GM12878 (cell line): ENCODE measurements at regions not wholly inside any gene's neighbourhood (a gene's known extent, or its start where the extent isn't known, plus 50 kb on each side); places are given as distances from the start of the nearest gene placed in this dataset.

Experiments used
- ATAC-seq: fragments of 200-7000 bp; cut with Tn5 transposase; 3 replicates; pipeline ENCODE4 v1.9.1; 2020; ENCODE audit warnings: mild to moderate bottlenecking, moderate library complexity
- BruUV-seq: library from RNA; stranded (reverse); fragments of 400-500 nt; replicated peaks from 2 replicates; lab custom pipeline; 2021; lab: Mats Ljungman, UMichigan
- CTCF ChIA-PET: fragments of 300-600 bp; sonication (Branson Sonifier 250); formaldehyde crosslinking; extraction: SDS; loops from one replicate; lab custom pipeline; 2021; ENCODE audit warnings: inconsistent platforms; lab: Yijun Ruan, JAX
- POLR2A ChIA-PET: fragments of 350-600 bp; formaldehyde crosslinking; extraction: SDS; loops from one replicate; lab custom pipeline; 2021; ENCODE audit warnings: inconsistent platforms; lab: Charles Lee
- RAD21 ChIA-PET: fragments of 300-600 bp; sonication (Branson Sonifier 250); formaldehyde crosslinking; loops from one replicate; lab custom pipeline; 2023; ENCODE audit warnings: antibody characterized with exemption; ENCODE audit not compliant: unreplicated experiment; lab: Charles Lee
- SMC1A ChIA-PET: fragments of 300-600 bp; sonication (Branson Sonifier 250); formaldehyde crosslinking; loops from one replicate; lab custom pipeline; 2023; ENCODE audit not compliant: unreplicated experiment, uncharacterized antibody; lab: Charles Lee
- DNase-seq: peaks from one replicate; pipeline ENCODE4 v3.0.0-alpha.2; 2011; ENCODE audit warnings: low read depth, low spot score
- FAIRE-seq: peaks from 3 replicates; lab custom pipeline; 2011; peaks lifted over from hg19 to GRCh38; lab: Jason Lieb, UNC
- H2AFZ ChIP-seq: 2 replicates; pipeline ENCODE4 v1.6.0; 2011; ENCODE audit warnings: low read depth, low read length, control low read depth; ENCODE audit not compliant: control insufficient read depth
- H3K27ac ChIP-seq: 2 replicates; pipeline ENCODE4 v1.5.1; 2011; ENCODE audit warnings: control low read depth; ENCODE audit not compliant: control insufficient read depth, insufficient read depth
- H3K27me3 ChIP-seq, 2 experiments: replicated peaks in 1 of 2; 2 replicates each; pipeline versions ENCODE4 v1.6.0 to v1.6.1; 2011; ENCODE audit warnings: low read length in 1 of 2; ENCODE audit not compliant: control insufficient read depth in 2 of 2, insufficient read depth in 2 of 2
- H3K36me3 ChIP-seq, 2 experiments: 2 replicates each; pipeline ENCODE4 v1.5.1; 2011; ENCODE audit warnings: low read length in 1 of 2; ENCODE audit not compliant: control insufficient read depth in 2 of 2, insufficient read depth in 2 of 2
- H3K4me1 ChIP-seq: 2 replicates; pipeline ENCODE4 v1.6.1; 2011; ENCODE audit warnings: mild to moderate bottlenecking, low read length, moderate library complexity, mixed read lengths; ENCODE audit not compliant: control insufficient read depth, insufficient read depth
- H3K4me2 ChIP-seq: 2 replicates; pipeline ENCODE4 v1.6.0; 2011; ENCODE audit warnings: control low read depth; ENCODE audit not compliant: control insufficient read depth, insufficient read depth
- H3K4me3 ChIP-seq: fragments of 200-600 bp; sonication (generic); 2 replicates; pipeline ENCODE4 v1.5.1; 2016
- H3K79me2 ChIP-seq: 2 replicates; pipeline ENCODE4 v1.6.0; 2011; ENCODE audit warnings: low read length; ENCODE audit not compliant: control insufficient read depth, insufficient read depth
- H3K9ac ChIP-seq: 2 replicates; pipeline ENCODE4 v1.8.0; 2011; ENCODE audit warnings: low read length, control low read depth, mixed read lengths; ENCODE audit not compliant: control insufficient read depth, insufficient read depth
- H3K9me3 ChIP-seq: replicated peaks from 3 replicates; pipeline ENCODE4 v1.5.1; 2011; ENCODE audit warnings: mild to moderate bottlenecking, low read length; ENCODE audit not compliant: control insufficient read depth, insufficient read depth
- H4K20me1 ChIP-seq: 2 replicates; pipeline ENCODE4 v1.6.0; 2011; ENCODE audit not compliant: control insufficient read depth, insufficient read depth
- CBFB ChIP-seq: IDR thresholded peaks from 2 replicates; pipeline ENCODE4 v1.6.1; 2016; ENCODE audit warnings: antibody characterized with exemption, low read depth
- ESRRA ChIP-seq: IDR thresholded peaks from 2 replicates; pipeline ENCODE4 v1.6.1; 2012; ENCODE audit warnings: mild to moderate bottlenecking, low read length, improper control_type of control experiment
- EZH2 ChIP-seq: IDR thresholded peaks from 2 replicates; pipeline ENCODE4 v1.6.1; 2012; ENCODE audit warnings: low read depth, mild to moderate bottlenecking, control low read depth, inconsistent platforms, low read length, borderline replicate concordance; ENCODE audit not compliant: control insufficient read depth
- GATAD2B ChIP-seq: fragments of 450-650 bp; conservative IDR thresholded peaks from 2 replicates; pipeline ENCODE4 v1.6.1; 2017; ENCODE audit warnings: low read depth, mild to moderate bottlenecking, moderate library complexity
- IKZF1 ChIP-seq: fragments of 450-650 bp; conservative IDR thresholded peaks from 2 replicates; pipeline ENCODE4 v1.6.1; 2017; ENCODE audit warnings: antibody characterized with exemption, mild to moderate bottlenecking
- NFYA ChIP-seq: IDR thresholded peaks from 2 replicates; pipeline ENCODE4 v1.6.1; 2011; ENCODE audit warnings: low read depth, mild to moderate bottlenecking, low read length, improper control_type of control experiment, borderline replicate concordance
- NRF1 ChIP-seq: conservative IDR thresholded peaks from 2 replicates; pipeline ENCODE4 v1.6.1; 2011; ENCODE audit warnings: mild to moderate bottlenecking, low read depth, low read length, improper control_type of control experiment
- PAX8 ChIP-seq: fragments of 450-650 bp; IDR thresholded peaks from 2 replicates; pipeline ENCODE4 v1.6.1; 2017; ENCODE audit warnings: mild to moderate bottlenecking, moderate library complexity
- POLR2AphosphoS5 ChIP-seq: IDR thresholded peaks from 2 replicates; pipeline ENCODE4 v1.6.1; 2011; ENCODE audit warnings: mild to moderate bottlenecking, low read length, inconsistent platforms
- SMC3 ChIP-seq: IDR thresholded peaks from 2 replicates; pipeline ENCODE4 v1.6.1; 2011; ENCODE audit warnings: low read length, improper control_type of control experiment, borderline replicate concordance
- USF2 ChIP-seq: IDR thresholded peaks from 2 replicates; pipeline ENCODE4 v1.6.1; 2011; ENCODE audit warnings: low read depth, low read length, improper control_type of control experiment, borderline replicate concordance
- YY1 ChIP-seq: IDR thresholded peaks from 2 replicates; pipeline ENCODE4 v1.6.1; 2011; ENCODE audit warnings: low read depth, mild to moderate bottlenecking, low read length
- in situ Hi-C: fragments of 300-500 bp; cut with MboI; formaldehyde crosslinking; loops from 9 replicates; pipeline ENCODE4 v1.14.3; 2018; ENCODE audit warnings: mixed read lengths
- intact Hi-C: fragments of 100-400 bp; cut with micrococcal nuclease; formaldehyde crosslinking; loops from one replicate; pipeline ENCODE4 v1.14.2; 2022; ENCODE audit not compliant: unreplicated experiment

- Histone ChIP-seq H4K20me1 (no peaks in the 10 kb centered on the region), H2AFZ (no peak overlapping the region), H3K36me3 (no peaks in the 10 kb centered on the region), H3K27ac (no peak overlapping the region), H3K4me3 (no peak overlapping the region), H3K9me3 (no peaks in the 10 kb centered on the region), H3K27me3 (no peaks in the 10 kb centered on the region), H3K9ac (no peak overlapping the region), H3K4me2 (no peak overlapping the region), H3K4me1 (no peaks in the 10 kb centered on the region), H3K79me2 (no peaks in the 10 kb centered on the region)
- ChIA-PET CTCF (no interaction called here), SMC1A (no interaction called here), POLR2A (no interaction called here), RAD21 (no interaction called here)
- intact Hi-C loops (no loop called here), in situ Hi-C loops (no loop called here)
- no peak for ATAC-seq
- FAIRE-seq: no peak
- TF ChIP-seq POLR2AphosphoS5: no peak
- TF ChIP-seq PAX8: no peak
- TF ChIP-seq CBFB: no peak
- no peak for TF ChIP-seq GATAD2B
- no peak for TF ChIP-seq NRF1
- TF ChIP-seq USF2: no peak
- no peak for TF ChIP-seq YY1
- TF ChIP-seq ESRRA: no peak
- TF ChIP-seq NFYA: no peak
- TF ChIP-seq EZH2: no peak
- TF ChIP-seq SMC3: no peak
- no peak for TF ChIP-seq IKZF1
- BruUV-seq: no TSS peak
- DNase-seq: no peak
These were observed 524.1 kb downstream of the LRFN5 start for GRCh38 chr14:42130815-42131214.
